Vagina (tissue), 2 donors: ENCODE measurements at regions not wholly inside any gene's neighbourhood (a gene's known extent, or its start where the extent isn't known, plus 50 kb on each side); places are given as distances from the start of the nearest gene placed in this dataset.

Source experiments
- DNase-seq, 2 donors: peaks; one replicate each; pipeline ENCODE4 v3.0.0-alpha.2; 2017; ENCODE audit errors: extremely low spot score in 2 of 2
- H3K27ac ChIP-seq: fragments of 200-600 bp; sonication (generic); one replicate; pipeline ENCODE4 v1.5.1; 2019
- H3K27me3 ChIP-seq: fragments of 200-600 bp; sonication (generic); one replicate; pipeline ENCODE4 v1.5.1; 2019
- H3K36me3 ChIP-seq, 2 donors: fragments of 200-600 bp; sonication (generic); one replicate each; pipeline ENCODE4 v1.5.1; 2017 to 2019
- H3K4me1 ChIP-seq: fragments of 200-600 bp; sonication (generic); one replicate; pipeline ENCODE4 v1.5.1; 2019
- H3K4me3 ChIP-seq, 2 donors: fragments of 200-600 bp; sonication (generic); 1 replicate in 1 of 2; 2 replicates in 1 of 2; pipeline ENCODE4 v1.5.1; 2016 to 2019
- H3K9me3 ChIP-seq: fragments of 200-600 bp; sonication (generic); one replicate; pipeline ENCODE4 v1.5.1; 2019
- POLR2A ChIP-seq, 2 donors: fragments of 450-650 bp; IDR thresholded peaks; one replicate each; pipeline ENCODE4 v1.6.1; 2017; ENCODE audit warnings: antibody characterized with exemption in 2 of 2, mild to moderate bottlenecking in 2 of 2, moderate library complexity in 2 of 2
- POLR2AphosphoS5 ChIP-seq, 2 donors: sonication (generic); formaldehyde crosslinking; IDR thresholded peaks; one replicate each; pipeline ENCODE4 v1.9.0; 2017; ENCODE audit warnings: antibody characterized with exemption in 2 of 2, mild to moderate bottlenecking in 2 of 2, low read depth in 1 of 2; ENCODE audit not compliant: insufficient read depth in 1 of 2
- intact Hi-C: fragments of 100-400 bp; cut with DNase I; formaldehyde crosslinking; loops from one replicate; pipeline ENCODE4 v1.15.1; 2023
- TF ChIP-seq, protein P1 (sequence below), 3 experiments: fragments of 450-650 bp in 2 of 3; fragments of 200-600 bp in 1 of 3; sonication (generic) in 1 of 3; IDR thresholded peaks; one replicate each; pipeline ENCODE4 v1.5.1; 2017 to 2019; ENCODE audit warnings: antibody characterized with exemption in 3 of 3, mild to moderate bottlenecking in 2 of 3, moderate library complexity in 2 of 3

DNA sequence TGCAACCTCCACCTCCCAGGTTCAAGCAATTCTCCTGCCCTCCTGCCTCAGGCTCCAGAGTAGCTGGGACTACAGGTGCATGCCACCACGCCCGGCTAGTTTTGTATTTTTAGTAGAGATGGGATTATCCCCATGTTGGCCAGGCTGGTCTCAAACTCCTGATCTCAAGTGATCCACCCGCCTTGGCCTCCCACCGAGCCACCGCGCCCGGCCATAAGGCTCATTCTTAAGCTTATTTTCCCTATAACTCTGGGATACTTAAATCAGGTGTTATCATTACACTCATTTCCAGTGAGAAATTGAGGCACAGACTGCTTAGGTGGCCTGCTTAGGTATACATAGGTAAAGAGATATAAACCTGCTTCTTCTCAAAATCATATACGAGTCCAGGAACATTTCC is 188.3 kb upstream of the MTNR1B start:
- TF ChIP-seq POLR2AphosphoS5 (IDR thresholded peaks at IDR 0.05; ENCODE audit: insufficient read depth in 1 of 2, low read depth in 1 of 2): no peak
- TF ChIP-seq, protein P1, sequence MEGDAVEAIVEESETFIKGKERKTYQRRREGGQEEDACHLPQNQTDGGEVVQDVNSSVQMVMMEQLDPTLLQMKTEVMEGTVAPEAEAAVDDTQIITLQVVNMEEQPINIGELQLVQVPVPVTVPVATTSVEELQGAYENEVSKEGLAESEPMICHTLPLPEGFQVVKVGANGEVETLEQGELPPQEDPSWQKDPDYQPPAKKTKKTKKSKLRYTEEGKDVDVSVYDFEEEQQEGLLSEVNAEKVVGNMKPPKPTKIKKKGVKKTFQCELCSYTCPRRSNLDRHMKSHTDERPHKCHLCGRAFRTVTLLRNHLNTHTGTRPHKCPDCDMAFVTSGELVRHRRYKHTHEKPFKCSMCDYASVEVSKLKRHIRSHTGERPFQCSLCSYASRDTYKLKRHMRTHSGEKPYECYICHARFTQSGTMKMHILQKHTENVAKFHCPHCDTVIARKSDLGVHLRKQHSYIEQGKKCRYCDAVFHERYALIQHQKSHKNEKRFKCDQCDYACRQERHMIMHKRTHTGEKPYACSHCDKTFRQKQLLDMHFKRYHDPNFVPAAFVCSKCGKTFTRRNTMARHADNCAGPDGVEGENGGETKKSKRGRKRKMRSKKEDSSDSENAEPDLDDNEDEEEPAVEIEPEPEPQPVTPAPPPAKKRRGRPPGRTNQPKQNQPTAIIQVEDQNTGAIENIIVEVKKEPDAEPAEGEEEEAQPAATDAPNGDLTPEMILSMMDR (IDR thresholded peaks at IDR 0.05): no peak
- TF ChIP-seq POLR2A (IDR thresholded peaks at IDR 0.05): no peak
- H3K27ac ChIP-seq: no peak overlapping the region
- no peaks in the 10 kb centered on the region for H3K4me1 ChIP-seq
- no peak for DNase-seq
- intact Hi-C loops: no loop called here
- no peaks in the 10 kb centered on the region for H3K9me3 ChIP-seq
- H3K4me3 ChIP-seq: no peak overlapping the region
- H3K27me3 ChIP-seq: no peaks in the 10 kb centered on the region
- H3K36me3 ChIP-seq: no peaks in the 10 kb centered on the region

DNA sequence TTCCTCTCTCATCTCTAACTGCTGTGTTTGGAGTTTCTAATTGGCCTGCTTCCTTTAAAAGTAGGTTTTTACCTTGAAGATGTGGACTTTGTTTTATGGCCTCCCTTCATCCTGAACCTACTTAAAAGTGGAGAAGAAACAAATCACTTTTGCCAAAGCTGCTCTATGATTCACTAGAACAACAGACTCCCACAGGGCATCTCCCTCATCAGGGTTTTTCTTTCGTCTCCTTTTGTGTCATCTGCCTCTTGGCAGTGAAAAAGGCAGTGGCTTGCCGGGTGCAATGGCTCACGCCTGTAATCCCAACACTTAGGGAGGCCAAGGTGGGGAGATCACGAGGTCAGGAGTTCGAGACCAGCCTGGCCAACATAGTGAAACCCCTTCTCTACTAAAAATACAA is 186.6 kb upstream of the MTNR1B start:
- DNase-seq: no peak
- TF ChIP-seq POLR2A (IDR thresholded peaks at IDR 0.05): no peak
- TF ChIP-seq POLR2AphosphoS5 (IDR thresholded peaks at IDR 0.05; ENCODE audit: insufficient read depth in 1 of 2, low read depth in 1 of 2): no peak
- no peaks in the 10 kb centered on the region for H3K4me1 ChIP-seq
- no peaks in the 10 kb centered on the region for H3K27me3 ChIP-seq
- no peaks in the 10 kb centered on the region for H3K36me3 ChIP-seq
- no peak overlapping the region for H3K27ac ChIP-seq
- no peaks in the 10 kb centered on the region for H3K9me3 ChIP-seq
- no peak overlapping the region for H3K4me3 ChIP-seq
- intact Hi-C loops: no loop called here

DNA sequence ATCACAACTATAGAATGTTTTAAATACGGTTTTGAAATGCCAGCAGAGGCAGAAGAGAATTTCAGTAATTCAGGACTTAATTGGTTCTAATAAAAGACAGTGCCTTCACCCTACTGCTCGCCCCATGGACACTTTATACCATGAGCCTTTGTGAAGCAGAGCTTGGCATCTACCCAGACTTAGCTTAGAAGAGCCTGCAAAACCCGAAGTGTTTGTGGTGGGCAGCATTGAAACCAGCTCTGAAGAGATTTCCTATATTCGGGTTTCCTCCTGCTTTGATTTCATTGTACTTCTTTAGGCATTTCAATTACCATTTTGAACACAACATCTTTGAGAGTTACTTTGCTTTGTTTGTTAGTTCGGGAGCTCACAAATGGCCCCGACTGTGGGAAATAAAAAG is 185.1 kb upstream of the MTNR1B start:
- H3K36me3 ChIP-seq: no peaks in the 10 kb centered on the region
- no peak overlapping the region for H3K4me3 ChIP-seq
- H3K4me1 ChIP-seq: no peaks in the 10 kb centered on the region
- DNase-seq: no peak
- intact Hi-C loops: no loop called here
- no peaks in the 10 kb centered on the region for H3K27me3 ChIP-seq
- no peak overlapping the region for H3K27ac ChIP-seq
- H3K9me3 ChIP-seq: no peaks in the 10 kb centered on the region
- TF ChIP-seq POLR2AphosphoS5 (IDR thresholded peaks at IDR 0.05; ENCODE audit: insufficient read depth in 1 of 2, low read depth in 1 of 2) (no peak), POLR2A (IDR thresholded peaks at IDR 0.05) (no peak)
- TF ChIP-seq, protein P1 (IDR thresholded peaks at IDR 0.05): no peak

DNA sequence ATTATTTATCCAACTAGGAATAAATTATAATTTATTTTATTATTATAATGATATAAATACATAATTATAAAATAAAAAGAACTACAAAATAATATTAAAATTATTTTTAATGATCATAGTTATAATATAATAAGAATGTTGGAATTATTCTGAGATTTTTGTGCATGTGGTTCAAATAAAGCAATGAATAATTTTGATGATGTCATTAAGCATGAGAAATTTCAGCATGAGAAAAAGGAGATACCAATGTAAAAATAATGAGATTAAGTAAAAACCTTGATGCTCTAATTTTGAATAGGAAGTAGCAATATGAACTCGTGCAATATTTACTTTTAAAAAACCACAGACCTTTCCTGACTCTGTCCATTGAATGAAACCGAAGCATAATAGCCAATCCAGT is 181.8 kb upstream of the MTNR1B start:
- TF ChIP-seq POLR2AphosphoS5 (IDR thresholded peaks at IDR 0.05; ENCODE audit: insufficient read depth in 1 of 2, low read depth in 1 of 2) (no peak), POLR2A (IDR thresholded peaks at IDR 0.05) (no peak)
- TF ChIP-seq, protein P1 (IDR thresholded peaks at IDR 0.05): no peak
- no peak overlapping the region for H3K27ac ChIP-seq
- intact Hi-C loops: no loop called here
- DNase-seq: no peak
- no peaks in the 10 kb centered on the region for H3K9me3 ChIP-seq
- H3K4me1 ChIP-seq: no peaks in the 10 kb centered on the region
- H3K36me3 ChIP-seq: no peaks in the 10 kb centered on the region
- no peaks in the 10 kb centered on the region for H3K27me3 ChIP-seq
- H3K4me3 ChIP-seq: no peak overlapping the region

DNA sequence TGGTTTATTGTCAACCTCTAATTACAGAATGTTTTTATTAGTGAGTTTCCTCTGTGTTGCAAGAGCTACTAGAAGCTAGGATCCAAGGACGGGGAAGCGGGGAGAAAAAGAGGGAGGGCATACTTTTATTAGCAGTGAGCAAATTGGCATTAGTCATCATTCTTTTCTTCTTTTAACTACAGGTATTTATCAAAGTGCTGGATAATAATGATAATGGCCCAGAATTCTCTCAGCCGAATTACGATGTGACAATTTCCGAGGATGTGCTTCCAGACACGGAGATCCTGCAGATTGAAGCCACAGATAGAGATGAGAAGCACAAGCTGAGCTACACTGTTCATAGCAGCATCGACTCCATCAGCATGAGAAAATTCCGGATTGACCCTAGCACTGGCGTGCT is 179.7 kb upstream of the MTNR1B start:
- Histone ChIP-seq H3K27me3 (no peaks in the 10 kb centered on the region), H3K36me3 (no peaks in the 10 kb centered on the region), H3K4me3 (no peak overlapping the region), H3K4me1 (no peaks in the 10 kb centered on the region), H3K27ac (no peak overlapping the region), H3K9me3 (no peaks in the 10 kb centered on the region)
- no peak for DNase-seq
- TF ChIP-seq POLR2A (IDR thresholded peaks at IDR 0.05): no peak
- TF ChIP-seq, protein P1 (IDR thresholded peaks at IDR 0.05): no peak
- TF ChIP-seq POLR2AphosphoS5 (IDR thresholded peaks at IDR 0.05; ENCODE audit: insufficient read depth in 1 of 2, low read depth in 1 of 2): no peak
- intact Hi-C loops: no loop called here

DNA sequence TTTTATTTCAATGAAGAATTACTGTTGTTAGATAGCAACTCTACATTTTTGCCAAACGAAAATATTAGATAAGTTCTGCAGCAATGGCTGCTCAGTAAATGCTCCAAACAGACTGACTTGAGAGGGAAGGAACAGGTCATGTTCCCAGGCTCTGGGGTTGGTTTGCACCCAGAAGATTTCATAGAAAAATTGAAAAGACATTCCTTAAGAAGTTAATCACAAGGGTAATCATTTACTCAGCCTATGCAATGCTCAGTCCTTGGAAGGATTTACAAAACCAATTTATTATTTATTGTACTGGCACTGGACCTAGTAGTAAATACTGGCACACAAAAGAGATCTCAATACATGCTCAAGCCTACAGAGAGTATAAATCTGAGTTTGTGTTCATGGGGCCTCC is 179.1 kb upstream of the MTNR1B start:
- TF ChIP-seq POLR2A (IDR thresholded peaks at IDR 0.05) (no peak), POLR2AphosphoS5 (IDR thresholded peaks at IDR 0.05; ENCODE audit: insufficient read depth in 1 of 2, low read depth in 1 of 2) (no peak)
- TF ChIP-seq, protein P1 (IDR thresholded peaks at IDR 0.05): no peak
- intact Hi-C loops: no loop called here
- no peaks in the 10 kb centered on the region for H3K4me1 ChIP-seq
- no peaks in the 10 kb centered on the region for H3K27me3 ChIP-seq
- H3K27ac ChIP-seq: no peak overlapping the region
- no peak overlapping the region for H3K4me3 ChIP-seq
- DNase-seq: no peak
- H3K9me3 ChIP-seq: no peaks in the 10 kb centered on the region
- no peaks in the 10 kb centered on the region for H3K36me3 ChIP-seq
